ENCODE measurements at regions not wholly inside any gene's neighbourhood (a gene's known extent, or its start where the extent isn't known, plus 50 kb on each side); places are given as distances from the start of the nearest gene placed in this dataset.

DNA sequence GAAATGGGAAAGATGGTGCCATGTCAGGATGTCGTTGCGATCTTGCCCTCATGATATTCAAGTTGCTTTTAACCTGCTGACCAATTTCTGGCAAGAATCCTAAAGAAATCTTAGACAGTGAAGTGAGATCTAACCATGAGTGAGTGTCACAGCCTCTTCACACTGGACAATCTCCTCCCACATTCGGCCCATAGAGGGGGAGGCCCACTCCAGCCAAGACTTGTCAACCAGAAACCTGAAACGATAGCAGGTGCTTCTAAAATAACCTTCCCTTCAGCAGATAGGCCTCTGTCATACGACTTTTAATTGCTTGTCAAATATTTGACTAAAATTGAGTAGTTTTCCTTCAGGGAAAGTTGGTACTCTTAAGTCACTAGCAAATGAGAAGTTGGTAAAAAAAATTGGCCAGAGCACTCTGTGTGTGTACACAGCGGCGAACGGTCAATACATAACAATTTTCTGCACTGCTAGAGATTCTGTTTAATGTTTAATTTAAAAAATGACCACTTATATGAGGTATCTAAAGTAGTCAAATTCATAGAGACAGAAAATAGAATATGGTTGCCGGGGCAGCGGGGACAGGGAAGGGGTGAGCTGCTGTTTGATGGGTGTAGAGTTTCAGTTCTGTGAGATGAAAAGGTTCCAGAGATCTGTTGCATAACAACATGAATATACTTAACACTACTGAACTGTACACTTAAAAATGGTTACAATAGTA is 110.2 kb downstream of the VAPA start:
- no peak for DNase-seq
- peaks cover 5% of the 10 kb centered on the region for H3K27me3 Mint-ChIP-seq
- H3K4me1 Mint-ChIP-seq = no peaks in the 10 kb centered on the region
- no peaks in the 10 kb centered on the region for H3K9me3 Mint-ChIP-seq
- no peak overlapping the region for H3K27ac Mint-ChIP-seq
- no peaks in the 10 kb centered on the region for H3K36me3 Mint-ChIP-seq (ENCODE audit: low read depth)
- ChIA-PET CTCF (no interaction called here), POLR2A (no interaction called here)
- H3K4me3 Mint-ChIP-seq = no peak overlapping the region

DNA sequence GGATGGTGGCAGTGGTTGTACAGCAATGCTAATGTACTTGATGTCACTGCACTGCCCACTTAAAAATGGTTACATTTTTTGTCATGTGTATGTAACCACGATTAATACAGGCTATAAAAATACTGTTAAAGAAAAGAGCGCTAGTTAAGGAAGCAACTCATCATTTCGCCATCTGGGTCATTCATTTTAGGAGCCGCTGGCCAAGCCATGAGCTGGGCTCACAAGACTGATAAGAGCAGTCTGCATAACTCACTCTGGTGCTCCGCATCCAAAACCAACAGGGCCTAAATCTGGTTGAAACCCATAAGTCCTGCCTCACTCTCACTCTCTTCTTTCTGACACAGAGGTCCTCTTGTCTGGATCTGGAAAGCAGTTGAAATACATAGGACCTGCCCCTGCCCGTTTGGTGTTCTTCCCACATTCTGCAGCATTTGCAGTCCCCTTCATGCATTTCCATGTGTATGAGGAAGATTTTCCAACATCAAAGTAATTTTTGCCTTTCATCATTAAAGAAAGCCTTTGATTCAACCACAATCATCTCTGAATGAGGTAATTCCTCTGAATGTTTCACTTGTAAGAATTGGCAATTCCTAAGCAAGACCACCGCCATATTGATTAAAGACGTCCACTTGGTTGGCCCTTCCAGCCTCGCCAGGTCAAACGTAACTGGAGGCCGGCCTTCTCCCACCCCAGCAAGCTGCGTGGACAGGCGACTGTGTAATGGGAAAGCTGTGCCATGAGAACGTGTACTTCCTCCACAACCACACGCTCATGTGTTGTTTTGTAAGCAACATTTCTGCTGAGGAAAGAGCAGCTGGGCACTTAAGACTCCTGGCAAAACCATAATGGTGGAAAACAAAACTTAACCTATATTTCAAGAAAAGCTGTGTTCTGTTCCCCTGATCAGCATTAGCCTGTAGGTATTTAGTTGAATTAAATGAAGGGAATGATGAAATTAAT is 112.2 kb downstream of the VAPA start:
- Mint-ChIP-seq H3K9me3 (no peaks in the 10 kb centered on the region), H3K36me3 (ENCODE audit: low read depth) (no peaks in the 10 kb centered on the region), H3K27ac (no peak overlapping the region), H3K4me1 (no peaks in the 10 kb centered on the region), H3K4me3 (no peak overlapping the region), H3K27me3 (peaks cover 2% of the 10 kb centered on the region)
- no peak for DNase-seq
- POLR2A ChIA-PET = no interaction called here
- CTCF ChIA-PET = no interaction called here

- POLR2A ChIA-PET = no interaction called here
- Mint-ChIP-seq H3K4me1 (no peaks in the 10 kb centered on the region), H3K9me3 (no peaks in the 10 kb centered on the region), H3K27me3 (peaks cover 3% of the 10 kb centered on the region), H3K4me3 (no peak overlapping the region), H3K27ac (no peak overlapping the region), H3K36me3 (ENCODE audit: low read depth) (no peaks in the 10 kb centered on the region)
- CTCF ChIA-PET = no interaction called here
- no peak for DNase-seq
Observed at GRCh38 chr18:10027031-10027430, 113.2 kb downstream of the VAPA start.

- Mint-ChIP-seq H3K36me3 (ENCODE audit: low read depth) (no peaks in the 10 kb centered on the region), H3K27ac (no peak overlapping the region), H3K4me1 (no peaks in the 10 kb centered on the region), H3K27me3 (peaks cover 3% of the 10 kb centered on the region), H3K4me3 (no peak overlapping the region), H3K9me3 (no peaks in the 10 kb centered on the region)
- CTCF ChIA-PET = no interaction called here
- no peak for DNase-seq
- POLR2A ChIA-PET = no interaction called here
Observed at GRCh38 chr18:10027461-10027860, 113.6 kb downstream of the VAPA start.

DNA sequence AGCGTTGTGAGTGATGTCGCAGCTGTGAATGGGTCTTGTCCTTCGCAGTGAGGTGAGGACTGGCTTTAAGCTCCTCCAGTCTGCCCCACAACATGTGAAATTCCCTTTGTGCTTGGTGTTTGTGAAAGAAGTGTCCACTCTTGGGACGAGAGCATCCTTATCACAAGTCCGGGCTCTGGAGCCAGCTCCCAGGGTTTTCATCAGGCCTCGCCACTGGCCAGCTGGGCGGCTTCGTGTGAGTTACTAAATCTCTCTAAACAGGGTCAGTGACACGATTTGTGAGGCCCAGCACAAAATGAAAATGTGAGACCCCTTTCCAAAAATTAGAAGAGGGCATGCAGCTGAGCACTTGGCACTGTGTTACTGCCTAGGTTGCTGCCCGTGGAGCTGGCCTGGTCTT is 115.9 kb downstream of the VAPA start:
- no peak overlapping the region for H3K4me3 Mint-ChIP-seq
- POLR2A ChIA-PET = no interaction called here

DNA sequence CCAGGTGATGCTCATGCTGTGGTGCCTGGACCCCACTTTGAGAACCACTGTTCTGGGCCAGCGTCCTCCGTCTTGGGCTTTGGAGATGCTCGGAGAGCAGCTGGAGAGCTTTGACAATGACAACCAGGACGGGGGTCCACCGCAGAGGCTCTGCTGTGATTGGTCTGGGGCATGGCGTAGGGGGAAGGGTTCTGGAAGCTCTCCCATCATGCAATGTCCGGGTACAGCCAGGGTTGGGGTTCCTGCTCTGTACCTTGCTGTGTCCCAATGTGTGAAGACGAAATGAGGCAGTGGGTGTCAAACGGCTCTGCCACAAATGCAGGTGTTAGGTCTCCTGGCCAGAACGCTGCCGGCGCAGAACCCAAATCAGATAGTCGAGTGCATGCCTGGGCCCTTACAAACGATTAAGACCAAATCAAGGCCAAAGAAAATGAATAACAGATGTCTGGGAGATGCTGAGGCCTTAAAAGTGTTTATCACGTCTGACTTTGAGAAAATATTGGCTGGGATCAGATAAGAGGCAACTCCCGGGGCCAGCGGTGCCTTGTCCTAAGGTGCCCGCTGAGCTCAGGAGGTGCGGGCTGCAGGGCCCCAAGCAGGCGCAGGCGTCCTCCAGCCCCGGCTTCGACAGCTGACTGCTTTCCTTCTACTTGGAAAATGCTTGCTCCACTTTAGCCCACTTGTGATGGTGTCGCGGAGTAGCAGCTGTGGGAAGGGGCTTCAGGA is 117.2 kb downstream of the VAPA start:
- POLR2A ChIA-PET = no interaction called here
- H3K4me3 Mint-ChIP-seq = no peak overlapping the region

More for the DNA sequence above, 115.9 kb downstream of the VAPA start:
- Mint-ChIP-seq H3K4me1 (no peaks in the 10 kb centered on the region), H3K27ac (no peak overlapping the region), H3K9me3 (no peaks in the 10 kb centered on the region), H3K36me3 (ENCODE audit: low read depth) (no peaks in the 10 kb centered on the region), H3K27me3 (peaks cover 13% of the 10 kb centered on the region)
- no peak for DNase-seq
- CTCF ChIA-PET = no interaction called here

GRCh38 chr18:10032331-10033015 is 118.7 kb downstream of the VAPA start:
- Mint-ChIP-seq H3K4me1 (no peaks in the 10 kb centered on the region), H3K9me3 (no peaks in the 10 kb centered on the region), H3K36me3 (ENCODE audit: low read depth) (no peaks in the 10 kb centered on the region), H3K27me3 (peaks cover 15% of the 10 kb centered on the region), H3K27ac (no peak overlapping the region), H3K4me3 (no peak overlapping the region)
- ChIA-PET POLR2A (no interaction called here), CTCF (no interaction called here)
- no peak for DNase-seq

More for the DNA sequence above, 117.2 kb downstream of the VAPA start:
- CTCF ChIA-PET = interaction anchor here (0.6 kb wide), 1 partner anchor 755 kb away, joined by 3 read pairs; no protein-coding TSS in a partner anchor
- no peaks in the 10 kb centered on the region for H3K9me3 Mint-ChIP-seq
- no peaks in the 10 kb centered on the region for H3K36me3 Mint-ChIP-seq (ENCODE audit: low read depth)
- H3K4me1 Mint-ChIP-seq = no peaks in the 10 kb centered on the region
- H3K27ac Mint-ChIP-seq = no peak overlapping the region
- H3K27me3 Mint-ChIP-seq = peaks cover 13% of the 10 kb centered on the region
- DNase-seq = no peak

DNA sequence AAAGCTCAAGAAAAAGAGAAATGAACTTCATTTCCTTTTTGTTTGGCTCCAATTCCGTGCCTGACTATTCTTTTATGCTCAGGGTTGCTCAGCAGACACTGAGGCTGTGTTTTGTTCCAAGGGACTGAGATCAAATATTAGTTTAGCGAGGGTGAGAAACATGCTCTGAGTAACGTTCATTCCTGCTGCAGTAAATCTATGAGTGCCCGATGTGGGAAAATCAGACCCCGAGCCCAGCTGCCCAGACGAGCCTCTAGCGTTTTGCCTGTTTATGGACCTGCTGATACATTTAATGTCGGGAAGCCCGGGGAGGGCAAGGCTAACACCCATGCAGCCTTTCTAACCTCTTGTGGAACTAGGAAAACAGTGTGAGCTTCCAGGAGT is 119.2 kb downstream of the VAPA start:
- H3K4me1 Mint-ChIP-seq = no peaks in the 10 kb centered on the region
- H3K36me3 Mint-ChIP-seq (ENCODE audit: low read depth) = no peaks in the 10 kb centered on the region
- no peaks in the 10 kb centered on the region for H3K9me3 Mint-ChIP-seq
- no peak overlapping the region for H3K27ac Mint-ChIP-seq
- peaks cover 15% of the 10 kb centered on the region for H3K27me3 Mint-ChIP-seq
- H3K4me3 Mint-ChIP-seq = no peak overlapping the region
- DNase-seq = no peak
- ChIA-PET CTCF (no interaction called here), POLR2A (no interaction called here)

- ChIA-PET CTCF (no interaction called here), POLR2A (no interaction called here)
- no peaks in the 10 kb centered on the region for H3K4me1 Mint-ChIP-seq
- no peak overlapping the region for H3K4me3 Mint-ChIP-seq
- H3K27ac Mint-ChIP-seq = no peak overlapping the region
- H3K27me3 Mint-ChIP-seq = peaks cover 15% of the 10 kb centered on the region
- DNase-seq = no peak
- H3K9me3 Mint-ChIP-seq = no peaks in the 10 kb centered on the region
- H3K36me3 Mint-ChIP-seq (ENCODE audit: low read depth) = no peaks in the 10 kb centered on the region
Observed at GRCh38 chr18:10035281-10035991, 121.6 kb downstream of the VAPA start.

- no peak for DNase-seq
- Mint-ChIP-seq H3K9me3 (peaks cover under 1% of the 10 kb centered on the region), H3K27ac (no peak overlapping the region), H3K4me3 (no peak overlapping the region), H3K4me1 (no peaks in the 10 kb centered on the region), H3K27me3 (peaks cover 13% of the 10 kb centered on the region), H3K36me3 (ENCODE audit: low read depth) (no peaks in the 10 kb centered on the region)
- ChIA-PET POLR2A (no interaction called here), CTCF (interaction anchor here (0.6 kb wide), 1 partner anchor 27 kb away, joined by 3 read pairs; no protein-coding TSS in a partner anchor)
Observed at GRCh38 chr18:10036479-10036878, 122.7 kb downstream of the VAPA start.

DNA sequence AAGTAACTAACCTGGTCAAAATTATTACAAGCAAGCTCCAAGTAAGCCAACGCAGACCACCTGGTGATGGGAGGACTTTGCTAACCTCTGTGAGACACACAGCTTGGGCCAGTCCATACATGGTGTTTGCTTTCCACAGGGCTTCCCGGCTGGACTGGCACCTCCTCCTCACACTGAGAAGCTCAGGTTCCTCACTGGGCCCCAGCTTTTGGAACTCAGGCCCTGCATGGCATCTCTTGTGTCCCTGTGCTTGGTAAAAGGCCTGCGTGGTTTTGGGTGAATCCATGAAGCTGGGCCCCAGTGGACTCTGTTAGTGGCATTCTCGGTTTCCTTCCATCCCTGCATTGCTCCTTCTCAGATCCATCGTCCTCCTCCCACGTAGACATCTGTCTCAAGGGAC is 123.4 kb downstream of the VAPA start:
- Mint-ChIP-seq H3K27ac (no peak overlapping the region), H3K9me3 (peaks cover 6% of the 10 kb centered on the region), H3K4me1 (no peaks in the 10 kb centered on the region), H3K4me3 (no peak overlapping the region), H3K36me3 (ENCODE audit: low read depth) (no peaks in the 10 kb centered on the region), H3K27me3 (peaks cover 16% of the 10 kb centered on the region)
- CTCF ChIA-PET = interaction anchor here (0.6 kb wide), 1 partner anchor 26 kb away, joined by 3 read pairs; no protein-coding TSS in a partner anchor
- DNase-seq = no peak
- POLR2A ChIA-PET = no interaction called here

DNA sequence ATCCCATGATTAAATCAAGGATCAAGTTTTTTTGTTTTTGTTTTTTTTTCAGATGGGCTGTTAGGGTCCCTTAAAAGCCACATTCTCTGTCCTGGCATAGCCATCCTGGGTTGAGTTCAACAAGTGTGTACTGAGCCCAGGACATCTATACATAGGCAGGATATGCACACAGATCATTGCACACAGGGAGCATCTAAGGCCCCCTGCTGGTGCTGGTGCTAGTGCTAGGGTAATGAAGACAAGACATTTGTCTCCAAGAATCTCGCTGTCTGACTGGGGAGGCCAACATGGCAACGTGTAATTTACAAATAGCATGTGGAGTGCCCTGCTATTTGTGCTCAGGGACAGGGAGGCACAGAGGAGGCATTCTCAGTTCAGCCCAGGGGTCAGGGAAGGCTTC is 124.5 kb downstream of the VAPA start:
- no peak for DNase-seq
- Mint-ChIP-seq H3K4me3 (no peak overlapping the region), H3K9me3 (peaks cover 8% of the 10 kb centered on the region), H3K27ac (no peak overlapping the region), H3K4me1 (no peaks in the 10 kb centered on the region), H3K27me3 (peaks cover 10% of the 10 kb centered on the region), H3K36me3 (ENCODE audit: low read depth) (no peaks in the 10 kb centered on the region)
- ChIA-PET CTCF (no interaction called here), POLR2A (no interaction called here)
